A549 (cell line): ENCODE measurements at regions not wholly inside any gene's neighbourhood (a gene's known extent, or its start where the extent isn't known, plus 50 kb on each side); places are given as distances from the start of the nearest gene placed in this dataset.

Experiments
- ATAC-seq, 2 experiments: fragments of 200-7000 bp in 1 of 2; fragments of >200 bp in 1 of 2; cut with Nextera tagmentation in 1 of 2; cut with Tn5 transposase in 1 of 2; 3 replicates each; pipeline versions ENCODE4 v1.8.0 to v1.9.1; 2018 to 2020; ENCODE audit warnings: mild to moderate bottlenecking in 1 of 2, moderate library complexity in 1 of 2
- CTCF ChIA-PET: fragments of 300-600 bp; sonication (Branson Sonifier 250); formaldehyde crosslinking; extraction: SDS; loops from one replicate; lab custom pipeline; 2021; ENCODE audit warnings: antibody characterized with exemption, inconsistent platforms; lab: Yijun Ruan, JAX
- POLR2A ChIA-PET: fragments of 350-600 bp; formaldehyde crosslinking; extraction: SDS; loops from one replicate; lab custom pipeline; 2021; ENCODE audit warnings: antibody characterized with exemption, inconsistent platforms; lab: Yijun Ruan, JAX
- DNase-seq, 2 experiments: peaks; one replicate each; pipeline versions ENCODE4 v3.0.0 to v3.0.0-alpha.2; 2011 to 2016; ENCODE audit warnings: low read depth in 1 of 2, low spot score in 1 of 2
- FAIRE-seq: peaks from 2 replicates; lab custom pipeline; 2011; peaks lifted over from hg19 to GRCh38; lab: Jason Lieb, UNC
- H3K27ac ChIP-seq, 2 experiments: fragments of >200 bp; sonication (Bioruptor Twin); formaldehyde crosslinking; 3 replicates each; pipeline ENCODE4 v1.5.1; 2016 to 2017
- H3K4me1 ChIP-seq: fragments of >200 bp; sonication (Bioruptor Twin); formaldehyde crosslinking; 3 replicates; pipeline ENCODE4 v1.6.1; 2016
- H3K4me2 ChIP-seq: fragments of >200 bp; sonication (Bioruptor Twin); formaldehyde crosslinking; 3 replicates; pipeline ENCODE4 v1.6.1; 2016
- H3K4me3 ChIP-seq: fragments of >200 bp; sonication (Bioruptor Twin); formaldehyde crosslinking; 3 replicates; pipeline ENCODE4 v1.5.1; 2016
- H3K9me3 ChIP-seq: fragments of >200 bp; sonication (Bioruptor Twin); formaldehyde crosslinking; 3 replicates; pipeline ENCODE4 v1.6.1; 2016
- ATOH8 ChIP-seq: fragments of 250-450 bp; sonication (Bioruptor Pico); IDR thresholded peaks from 2 replicates; pipeline ENCODE4 v1.5.0; 2020; ENCODE audit warnings: low read depth, mild to moderate bottlenecking, moderate library complexity
- BCL3 ChIP-seq: fragments of >200 bp; sonication (Bioruptor Twin); formaldehyde crosslinking; IDR thresholded peaks from 3 replicates; pipeline ENCODE4 v1.6.1; 2016
- BHLHE40 ChIP-seq: IDR thresholded peaks from 2 replicates; pipeline ENCODE4 v1.6.1; 2012; ENCODE audit warnings: low read depth, low read length, inconsistent platforms
- EHMT2 ChIP-seq: fragments of 200-600 bp; sonication (generic); IDR thresholded peaks from 2 replicates; pipeline ENCODE4 v1.6.1; 2016; ENCODE audit warnings: antibody characterized with exemption, low read depth, mild to moderate bottlenecking, moderate library complexity
- EP300 ChIP-seq, 2 experiments: fragments of >200 bp; sonication (Bioruptor Twin); formaldehyde crosslinking; IDR thresholded peaks; 2 replicates in 1 of 2; 3 replicates in 1 of 2; pipeline ENCODE4 v1.6.1; 2016 to 2017
- HES2 ChIP-seq: fragments of >200 bp; sonication (Bioruptor Twin); formaldehyde crosslinking; IDR thresholded peaks from 2 replicates; pipeline ENCODE4 v1.6.1; 2016
- HEYL ChIP-seq: fragments of 250-450 bp; sonication (Bioruptor Pico); IDR thresholded peaks from 2 replicates; pipeline ENCODE4 v1.8.0; 2021; ENCODE audit warnings: mild to moderate bottlenecking, moderate library complexity
- JUN ChIP-seq, 2 experiments: fragments of >200 bp; sonication (Bioruptor Twin); formaldehyde crosslinking; IDR thresholded peaks; 2 replicates in 1 of 2; 3 replicates in 1 of 2; pipeline ENCODE4 v1.6.1; 2016 to 2017
- JUNB ChIP-seq: fragments of >200 bp; sonication (Bioruptor Twin); formaldehyde crosslinking; IDR thresholded peaks from 2 replicates; pipeline ENCODE4 v1.6.1; 2016
- MAFK ChIP-seq: fragments of 450-650 bp; IDR thresholded peaks from 2 replicates; pipeline ENCODE4 v1.6.1; 2014; ENCODE audit not compliant: partially characterized antibody
- MAZ ChIP-seq: fragments of 150-350 bp; IDR thresholded peaks from 2 replicates; pipeline ENCODE4 v1.6.1; 2014; ENCODE audit warnings: antibody characterized with exemption, low read depth, low read length, borderline replicate concordance
- NFE2L2 ChIP-seq: fragments of 150-350 bp; conservative IDR thresholded peaks from 2 replicates; pipeline ENCODE4 v1.6.1; 2014; ENCODE audit warnings: low read length
- POLR2A ChIP-seq: IDR thresholded peaks from 2 replicates; pipeline ENCODE4 v1.6.1; 2012; ENCODE audit warnings: mild to moderate bottlenecking, low read length
- POLR2AphosphoS2 ChIP-seq: conservative IDR thresholded peaks from 2 replicates; pipeline ENCODE4 v1.6.1; 2012; ENCODE audit warnings: low read length, improper control_type of control experiment, inconsistent platforms
- RARB ChIP-seq: fragments of 250-450 bp; sonication (Bioruptor Pico); IDR thresholded peaks from 2 replicates; pipeline ENCODE4 v1.8.0; 2021; ENCODE audit warnings: mild to moderate bottlenecking, moderate library complexity
- RCOR1 ChIP-seq: fragments of 150-350 bp; IDR thresholded peaks from 2 replicates; pipeline ENCODE4 v1.6.1; 2014; ENCODE audit warnings: antibody characterized with exemption, low read length, low read depth
- REST ChIP-seq: fragments of 200-600 bp; sonication (generic); IDR thresholded peaks from 2 replicates; pipeline ENCODE4 v1.6.1; 2016; ENCODE audit warnings: antibody characterized with exemption, mild to moderate bottlenecking, moderate library complexity
- RFX5 ChIP-seq: fragments of 450-650 bp; IDR thresholded peaks from 2 replicates; pipeline ENCODE4 v1.7.1; 2014; ENCODE audit warnings: antibody characterized with exemption, mild to moderate bottlenecking, moderate library complexity
- RNF2 ChIP-seq: fragments of 200-600 bp; sonication (generic); IDR thresholded peaks from 2 replicates; pipeline ENCODE4 v1.6.1; 2016; ENCODE audit warnings: low read depth, mild to moderate bottlenecking, antibody characterized with exemption, moderate library complexity, borderline replicate concordance
- TP53 ChIP-seq: fragments of 250-450 bp; sonication (Bioruptor Pico); IDR thresholded peaks from 2 replicates; pipeline ENCODE4 v1.5.0; 2021; ENCODE audit warnings: mild to moderate bottlenecking, moderate library complexity
- WGBS: methylation state at CpG from one replicate; pipeline ENCODE4 v1.1.6; 2017; ENCODE audit errors: missing lambda C conversion rate; 5-methylcytosine and 5-hydroxymethylcytosine counted together
- TF ChIP-seq, protein P1 (sequence below): IDR thresholded peaks from 2 replicates; pipeline ENCODE4 v1.6.1; 2012
- TF ChIP-seq, protein P2 (sequence below): IDR thresholded peaks from 2 replicates; pipeline ENCODE4 v1.6.1; 2012

- TF ChIP-seq REST (no peak), RFX5 (no peak), HES2 (no peak), JUN (IDR thresholded peaks at IDR 0.05) (no peak), RARB (CRISPR knock-in tag) (no peak), HEYL (CRISPR knock-in tag) (no peak), RCOR1 (no peak), POLR2AphosphoS2 (no peak)
These were observed 61.8 kb upstream of the ETS2 start (continued) for GRCh38 chr21:38743772-38744529.

DNA sequence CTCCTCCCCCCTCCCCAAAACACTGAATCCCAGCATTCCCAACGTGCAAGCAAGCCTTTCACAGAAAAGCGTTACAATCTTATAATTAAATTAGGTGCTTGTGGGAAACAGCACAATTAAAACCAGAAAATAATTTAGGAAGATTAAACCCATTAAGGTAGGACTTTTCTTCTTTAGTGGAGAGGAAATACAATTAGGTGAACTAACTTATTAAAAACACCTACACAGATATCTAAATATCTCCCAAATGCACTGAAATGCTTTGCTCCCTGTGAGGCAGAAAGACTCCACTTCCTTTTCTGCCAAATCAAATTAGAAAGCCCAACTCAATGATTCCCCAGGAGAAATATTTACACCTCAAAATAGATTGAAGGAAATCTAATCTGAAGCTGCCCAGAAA is 60.9 kb upstream of the ETS2 start:
- POLR2A ChIA-PET = interaction anchor here (0.6 kb wide), 2 partner anchors 47 to 63 kb away, joined by 4 read pairs; no protein-coding TSS in a partner anchor
- no peak for ATAC-seq
- TF ChIP-seq, protein P1, sequence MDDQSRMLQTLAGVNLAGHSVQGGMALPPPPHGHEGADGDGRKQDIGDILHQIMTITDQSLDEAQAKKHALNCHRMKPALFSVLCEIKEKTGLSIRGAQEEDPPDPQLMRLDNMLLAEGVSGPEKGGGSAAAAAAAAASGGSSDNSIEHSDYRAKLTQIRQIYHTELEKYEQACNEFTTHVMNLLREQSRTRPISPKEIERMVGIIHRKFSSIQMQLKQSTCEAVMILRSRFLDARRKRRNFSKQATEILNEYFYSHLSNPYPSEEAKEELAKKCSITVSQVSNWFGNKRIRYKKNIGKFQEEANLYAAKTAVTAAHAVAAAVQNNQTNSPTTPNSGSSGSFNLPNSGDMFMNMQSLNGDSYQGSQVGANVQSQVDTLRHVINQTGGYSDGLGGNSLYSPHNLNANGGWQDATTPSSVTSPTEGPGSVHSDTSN = no peak
- TF ChIP-seq BHLHE40 (no peak), POLR2A (no peak), EP300 (IDR thresholded peaks at IDR 0.05) (no peak), REST (no peak), HEYL (CRISPR knock-in tag) (no peak), ATOH8 (no peak), NFE2L2 (no peak), JUNB (no peak), BCL3 (no peak), RNF2 (no peak), MAZ (no peak), MAFK (no peak), TP53 (CRISPR knock-in tag) (no peak), EHMT2 (no peak)
- TF ChIP-seq, protein P2, sequence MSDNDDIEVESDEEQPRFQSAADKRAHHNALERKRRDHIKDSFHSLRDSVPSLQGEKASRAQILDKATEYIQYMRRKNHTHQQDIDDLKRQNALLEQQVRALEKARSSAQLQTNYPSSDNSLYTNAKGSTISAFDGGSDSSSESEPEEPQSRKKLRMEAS = no peak
- TF ChIP-seq, all 56 proteins: peak for 0
- DNase-seq (no peak), FAIRE-seq (no peak)
- CTCF ChIA-PET = interaction anchor here (1.0 to 2.0 kb wide), 2 partner anchors 11 to 393 kb away, joined by 3 to 6 read pairs; no protein-coding TSS in a partner anchor
- WGBS = 88% methylated on average over 2 of the region's 2 CpGs
- H3K4me2 ChIP-seq = no peak overlapping the region
- H3K4me3 ChIP-seq = no peak overlapping the region
- no peaks in the 10 kb centered on the region for H3K4me1 ChIP-seq
- no peaks in the 10 kb centered on the region for H3K9me3 ChIP-seq
- no peak overlapping the region for H3K27ac ChIP-seq
